Activated T-helper 2 cell treated with anti-CD3 and anti-CD28 coated beads, Interferon-gamma antibody, Interleukin-2, Interleukin-4, amounts not matched to agents 10 μg/mL and 5 μg/mL and 100 μg/mL, durations not matched to agents 14 hours and 24 hours and 36 hours (primary cell): ENCODE measurements at regions not wholly inside any gene's neighbourhood (a gene's known extent, or its start where the extent isn't known, plus 50 kb on each side); places are given as distances from the start of the nearest gene placed in this dataset.

Experiments
- DNase-seq: peaks from one replicate; pipeline ENCODE4 v3.0.0; 2021; ENCODE audit warnings: low spot score
- H3K27ac Mint-ChIP-seq: one replicate; pipeline ENCODE4 v1.8.0; 2021; ENCODE audit warnings: mixed read lengths
- H3K27me3 Mint-ChIP-seq: one replicate; pipeline ENCODE4 v1.8.0; 2021; ENCODE audit warnings: low read depth, mixed read lengths
- H3K36me3 Mint-ChIP-seq: one replicate; pipeline ENCODE4 v1.8.0; 2021; ENCODE audit warnings: low read depth, mixed read lengths
- H3K4me1 Mint-ChIP-seq: one replicate; pipeline ENCODE4 v1.8.0; 2021; ENCODE audit warnings: low read depth, mixed read lengths
- H3K4me3 Mint-ChIP-seq: one replicate; pipeline ENCODE4 v1.8.0; 2021; ENCODE audit warnings: low read depth, mild to moderate bottlenecking, moderate library complexity, mixed read lengths
- H3K9me3 Mint-ChIP-seq: one replicate; pipeline ENCODE4 v1.8.0; 2021; ENCODE audit warnings: mixed read lengths
- intact Hi-C: fragments of 100-400 bp; cut with micrococcal nuclease; formaldehyde crosslinking; loops from one replicate; pipeline ENCODE4 v1.15.1; 2023

DNA sequence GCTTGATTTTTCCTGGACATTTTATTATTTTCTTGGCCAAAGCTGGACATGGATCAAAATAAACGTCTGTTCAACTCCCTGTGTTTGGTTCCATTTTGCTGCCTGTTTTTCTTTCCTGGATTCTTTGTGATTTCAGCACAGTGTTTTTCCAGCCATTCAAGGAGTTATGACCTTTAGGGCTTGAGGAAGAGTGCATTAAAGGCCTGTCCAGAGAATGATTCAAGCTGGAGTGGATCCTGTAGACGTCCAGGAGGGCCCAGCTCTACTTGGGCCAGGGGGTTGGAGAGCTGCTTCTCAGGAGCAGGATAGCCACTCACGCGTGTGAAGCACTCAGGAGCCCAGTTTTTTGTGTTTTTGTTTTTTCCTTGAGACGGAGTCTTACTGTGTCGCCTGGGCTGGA, 56.5 kb upstream of the IER3 start:
- no peak for DNase-seq
- Mint-ChIP-seq H3K4me1 (peaks cover 22% of the 10 kb centered on the region), H3K36me3 (peaks cover 26% of the 10 kb centered on the region), H3K4me3 (no peak overlapping the region), H3K27ac (no peak overlapping the region), H3K9me3 (no peaks in the 10 kb centered on the region), H3K27me3 (no peaks in the 10 kb centered on the region)
- intact Hi-C loops, result no loop called here

DNA sequence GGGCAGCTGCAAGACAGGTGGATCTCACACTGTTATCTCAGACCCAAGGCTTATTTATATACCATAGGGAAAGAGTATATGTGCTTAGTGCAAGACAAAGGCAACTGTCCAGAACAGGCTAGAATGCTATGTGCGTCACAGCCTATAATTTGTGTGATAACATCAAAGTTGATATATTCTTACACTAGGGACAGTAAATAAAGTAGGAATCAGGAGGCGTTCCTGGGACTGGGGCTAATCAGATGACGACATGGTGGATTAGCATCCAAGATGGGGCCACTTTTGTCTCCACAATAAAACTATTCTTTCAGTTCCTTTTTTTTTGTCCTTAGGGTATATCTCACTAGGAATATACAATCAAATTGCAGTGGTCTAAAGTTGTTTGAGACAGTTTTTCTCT, 54.9 kb upstream of the IER3 start:
- H3K36me3 Mint-ChIP-seq, result peaks cover 13% of the 10 kb centered on the region

DNA sequence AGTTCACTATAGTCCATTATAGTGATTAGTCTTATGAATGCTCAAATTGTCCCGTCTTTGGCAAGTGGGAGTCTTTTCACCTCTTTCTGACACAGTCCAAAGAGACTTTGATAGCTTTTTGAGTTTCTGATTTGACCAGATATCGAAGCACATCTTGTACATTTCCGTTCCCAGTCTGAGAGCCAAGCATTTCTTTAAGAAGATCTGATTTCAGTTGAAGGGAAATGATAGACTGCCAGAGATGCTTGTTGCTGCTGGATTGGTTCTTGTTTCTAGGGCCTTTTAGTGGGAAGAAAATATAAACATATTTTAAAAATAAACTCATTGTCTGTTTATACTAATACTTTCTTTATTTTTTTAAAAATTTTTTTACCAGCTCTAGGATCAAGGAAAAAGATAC, 54.1 kb upstream of the IER3 start:
- Mint-ChIP-seq H3K4me3 (no peak overlapping the region), H3K9me3 (no peaks in the 10 kb centered on the region), H3K36me3 (peaks cover 10% of the 10 kb centered on the region), H3K27ac (no peak overlapping the region), H3K27me3 (no peaks in the 10 kb centered on the region), H3K4me1 (peaks cover 31% of the 10 kb centered on the region)
- DNase-seq, result no peak
- intact Hi-C loops, result no loop called here

More for the DNA sequence above, 54.9 kb upstream of the IER3 start:
- no peak for DNase-seq
- Mint-ChIP-seq H3K4me1 (peaks cover 26% of the 10 kb centered on the region), H3K4me3 (no peak overlapping the region), H3K27me3 (no peaks in the 10 kb centered on the region), H3K27ac (no peak overlapping the region), H3K9me3 (no peaks in the 10 kb centered on the region)
- intact Hi-C loops, result no loop called here

GRCh38 chr6:30795549-30796293, 51.4 kb upstream of the IER3 start:
- no peaks in the 10 kb centered on the region for H3K9me3 Mint-ChIP-seq
- peaks cover 34% of the 10 kb centered on the region for H3K4me1 Mint-ChIP-seq
- H3K27me3 Mint-ChIP-seq, result no peaks in the 10 kb centered on the region
- no peak for DNase-seq
- intact Hi-C loops, result no loop called here
- no peak overlapping the region for H3K27ac Mint-ChIP-seq
- peaks cover 4% of the 10 kb centered on the region for H3K36me3 Mint-ChIP-seq
- H3K4me3 Mint-ChIP-seq, result no peak overlapping the region
